ENCODE measurements at regions not wholly inside any gene's neighbourhood (a gene's known extent, or its start where the extent isn't known, plus 50 kb on each side); places are given as distances from the start of the nearest gene placed in this dataset.

DNA sequence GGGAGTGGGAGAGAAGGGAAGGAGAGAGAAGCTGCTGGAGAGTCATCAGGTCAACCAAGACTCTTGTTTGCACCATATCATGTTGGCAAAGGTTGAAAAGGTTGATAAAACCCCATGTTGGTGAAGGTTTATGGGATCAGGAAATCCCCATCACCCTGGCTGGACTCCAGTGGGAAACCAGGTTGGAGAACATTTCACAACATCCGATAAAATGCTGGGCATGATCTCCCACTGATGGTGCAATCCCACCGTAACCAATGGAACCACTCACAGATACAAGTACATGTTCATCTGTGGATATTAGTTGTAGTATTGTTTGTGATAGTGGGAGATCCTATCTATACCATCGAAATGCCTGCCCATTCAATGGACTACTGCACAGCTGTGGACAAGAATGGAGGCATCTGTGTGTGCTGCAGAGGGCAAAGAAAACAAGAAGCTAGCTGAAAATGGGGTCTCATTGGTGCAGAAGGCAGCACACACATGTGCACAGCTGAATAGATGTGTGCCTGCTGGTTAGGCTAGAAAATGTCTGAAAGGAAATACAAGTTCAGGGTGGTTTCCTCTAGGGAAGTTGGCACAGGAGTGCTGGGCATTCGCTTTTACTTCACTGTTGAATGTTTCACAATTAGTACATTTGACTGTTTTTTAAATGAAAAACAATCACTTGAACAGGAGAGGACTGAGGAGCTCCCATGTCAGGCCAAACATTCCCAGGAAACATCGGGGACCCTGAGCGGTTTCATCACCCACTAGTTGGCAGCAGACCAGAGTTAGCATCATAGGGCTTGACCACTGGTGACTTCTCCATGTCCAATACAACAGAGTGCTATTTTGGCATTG lies 80.4 kb upstream of the MGMT start:
- TF ChIP-seq, protein P1, sequence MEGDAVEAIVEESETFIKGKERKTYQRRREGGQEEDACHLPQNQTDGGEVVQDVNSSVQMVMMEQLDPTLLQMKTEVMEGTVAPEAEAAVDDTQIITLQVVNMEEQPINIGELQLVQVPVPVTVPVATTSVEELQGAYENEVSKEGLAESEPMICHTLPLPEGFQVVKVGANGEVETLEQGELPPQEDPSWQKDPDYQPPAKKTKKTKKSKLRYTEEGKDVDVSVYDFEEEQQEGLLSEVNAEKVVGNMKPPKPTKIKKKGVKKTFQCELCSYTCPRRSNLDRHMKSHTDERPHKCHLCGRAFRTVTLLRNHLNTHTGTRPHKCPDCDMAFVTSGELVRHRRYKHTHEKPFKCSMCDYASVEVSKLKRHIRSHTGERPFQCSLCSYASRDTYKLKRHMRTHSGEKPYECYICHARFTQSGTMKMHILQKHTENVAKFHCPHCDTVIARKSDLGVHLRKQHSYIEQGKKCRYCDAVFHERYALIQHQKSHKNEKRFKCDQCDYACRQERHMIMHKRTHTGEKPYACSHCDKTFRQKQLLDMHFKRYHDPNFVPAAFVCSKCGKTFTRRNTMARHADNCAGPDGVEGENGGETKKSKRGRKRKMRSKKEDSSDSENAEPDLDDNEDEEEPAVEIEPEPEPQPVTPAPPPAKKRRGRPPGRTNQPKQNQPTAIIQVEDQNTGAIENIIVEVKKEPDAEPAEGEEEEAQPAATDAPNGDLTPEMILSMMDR (IDR thresholded peaks at IDR 0.05; ENCODE audit: extremely low read depth in 1 of 2, insufficient read depth in 1 of 2, low read depth in 1 of 2, low read length in 2 of 2): no peak
- TF ChIP-seq FOS (IDR thresholded peaks at IDR 0.05; ENCODE audit: borderline replicate concordance, insufficient read depth, low read length) (no peak), POLR2AphosphoS5 (IDR thresholded peaks at IDR 0.05; ENCODE audit: insufficient read depth, low read depth, low read length) (no peak), EZH2 (IDR thresholded peaks at IDR 0.05; ENCODE audit: borderline replicate concordance, low read depth, low read length, severe bottlenecking) (no peak), POLR2A (IDR thresholded peaks at IDR 0.05; ENCODE audit: low read depth, low read length) (no peak), GATA2 (IDR thresholded peaks at IDR 0.05; ENCODE audit: insufficient read depth, insufficient read length, low read depth, low read length) (no peak), MYC (IDR thresholded peaks at IDR 0.05; ENCODE audit: low read depth, low read length) (no peak)
